Medulla oblongata (tissue), 1 donor: ENCODE measurements at regions not wholly inside any gene's neighbourhood (a gene's known extent, or its start where the extent isn't known, plus 50 kb on each side); places are given as distances from the start of the nearest gene placed in this dataset.
"Not testable (repeated sequence)": the region's sequence is repeated elsewhere in the genome, so short reads cannot be mapped to it uniquely, and the experiment has no call there.

Experiments
- DNase-seq: peaks from one replicate; pipeline ENCODE4 v3.0.0-alpha.2; 2015; ENCODE audit errors: extremely low spot score

GRCh38 chr6:96743496-96743895 is 93.8 kb downstream of the GPR63 start:
- no peak for DNase-seq

DNA sequence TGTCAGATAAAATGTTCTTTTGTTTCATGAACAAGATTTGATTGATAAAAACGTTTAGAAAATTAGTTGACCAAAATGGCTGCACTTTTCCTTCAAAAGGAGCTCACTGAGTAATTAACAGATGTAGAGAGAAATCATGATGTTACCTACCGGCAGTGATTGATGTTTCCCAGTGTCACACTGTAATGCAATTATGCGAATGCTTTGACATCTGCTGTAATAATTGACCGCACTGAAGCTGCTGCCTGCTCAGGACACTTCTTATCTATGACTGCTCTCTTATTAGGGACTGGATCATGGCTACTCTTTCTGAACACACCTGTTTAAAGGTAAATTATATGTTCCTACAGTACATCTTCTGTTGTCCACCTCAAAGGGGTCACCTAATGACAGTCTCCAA is 94.6 kb downstream of the GPR63 start:
- no peak for DNase-seq

DNA sequence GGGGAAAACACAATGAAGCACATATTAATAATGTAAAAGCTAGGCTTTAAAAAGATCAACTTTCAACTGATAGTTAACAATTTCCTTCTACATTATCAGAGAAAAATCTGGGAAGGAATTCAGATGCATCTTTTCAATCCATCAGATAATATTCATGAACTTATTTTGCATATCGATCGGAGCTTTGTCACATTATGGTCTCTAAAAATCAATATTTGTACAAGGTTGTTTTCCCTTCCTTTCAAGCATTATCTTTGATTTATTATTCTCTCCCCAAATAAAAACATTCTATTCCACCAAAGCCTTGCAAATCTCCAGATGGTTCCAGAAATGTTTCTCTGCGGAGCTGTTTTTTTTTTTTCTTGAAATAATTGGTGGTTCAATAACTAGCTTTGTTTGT is 101.9 kb downstream of the GPR63 start:
- DNase-seq = no peak

DNA sequence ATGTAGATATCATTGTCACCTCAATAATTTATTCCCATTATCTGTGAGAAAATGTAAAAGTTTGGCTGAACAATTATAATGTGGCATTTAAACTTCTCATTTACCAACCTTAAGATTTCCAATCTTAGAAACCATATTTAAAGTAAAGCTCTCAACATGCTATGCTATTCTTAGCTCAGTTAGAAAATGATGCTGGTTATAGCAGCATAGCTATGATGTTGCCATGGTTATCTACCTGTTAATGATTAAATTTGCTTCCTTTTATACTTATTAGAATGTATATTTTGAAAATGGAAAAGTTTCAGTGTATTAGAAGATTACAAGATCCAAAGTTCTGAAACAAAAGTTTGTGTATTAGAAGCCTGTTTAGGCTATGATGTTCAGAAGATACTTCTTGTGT is 110.1 kb downstream of the GPR63 start:
- no peak for DNase-seq

GRCh38 chr6:96725296-96725695 is 112.0 kb downstream of the GPR63 start:
- no peak for DNase-seq

DNA sequence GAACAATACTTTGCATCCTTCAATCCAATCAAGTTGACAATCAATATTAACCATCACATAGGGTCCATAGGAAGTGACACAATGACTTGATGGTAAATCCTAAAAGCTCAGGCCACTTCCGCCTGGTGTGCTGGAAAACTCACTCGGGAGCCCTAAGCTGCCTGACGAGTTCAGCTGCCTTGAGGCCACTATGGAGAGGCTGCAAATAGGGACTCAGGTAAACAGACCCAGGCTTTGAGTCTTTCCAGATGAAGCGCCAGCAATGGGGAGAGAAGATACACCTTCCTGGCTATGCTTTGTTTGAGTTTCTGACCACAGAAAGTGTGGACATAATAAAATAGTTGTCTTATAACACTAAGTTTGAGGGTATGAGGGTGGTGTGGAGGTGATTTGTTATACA is 112.6 kb downstream of the GPR63 start:
- no peak for DNase-seq

DNA sequence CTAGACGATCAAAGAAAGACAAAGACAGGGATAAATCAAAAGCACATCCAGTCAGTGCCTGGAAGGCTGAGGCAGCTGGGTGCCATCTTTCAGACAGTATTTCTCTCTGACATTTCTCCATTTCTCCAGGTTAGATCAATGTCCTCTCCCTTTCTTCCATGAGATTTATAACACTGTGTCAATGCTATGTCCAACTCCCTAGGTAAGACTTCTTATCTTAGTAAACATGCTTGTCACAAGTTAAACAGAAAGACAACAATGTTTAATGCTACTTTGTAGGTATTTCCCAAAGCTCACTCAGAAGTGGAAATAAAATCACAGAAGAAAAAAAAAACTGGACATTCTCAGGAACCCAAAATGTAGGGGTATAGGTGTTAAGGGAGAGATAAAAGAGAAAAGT is 113.9 kb downstream of the GPR63 start:
- no peak for DNase-seq

GRCh38 chr6:96721227-96721626 is 116.0 kb downstream of the GPR63 start:
- DNase-seq = no peak

- no peak for DNase-seq
Measured at GRCh38 chr6:96716221-96716620, 121.1 kb downstream of the GPR63 start.

DNA sequence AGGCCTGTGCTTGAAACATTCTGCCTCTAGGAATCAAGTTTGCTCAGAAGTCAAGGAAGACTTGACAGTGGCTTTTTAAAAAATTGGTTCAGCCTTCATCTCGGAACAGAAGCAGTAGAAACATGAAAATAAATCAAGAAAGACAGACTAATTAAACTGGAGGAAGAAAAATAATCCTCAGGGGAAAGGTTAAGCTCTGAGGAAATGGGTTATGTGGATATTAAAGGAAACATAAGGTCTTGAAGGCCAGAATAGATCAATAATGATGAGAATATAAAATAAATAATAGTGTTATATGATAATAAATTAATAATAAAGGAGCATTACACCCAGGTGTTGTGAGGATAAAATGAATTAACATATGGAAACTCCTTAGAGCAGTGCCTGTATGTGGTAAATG is 121.7 kb downstream of the GPR63 start:
- no peak for DNase-seq

DNA sequence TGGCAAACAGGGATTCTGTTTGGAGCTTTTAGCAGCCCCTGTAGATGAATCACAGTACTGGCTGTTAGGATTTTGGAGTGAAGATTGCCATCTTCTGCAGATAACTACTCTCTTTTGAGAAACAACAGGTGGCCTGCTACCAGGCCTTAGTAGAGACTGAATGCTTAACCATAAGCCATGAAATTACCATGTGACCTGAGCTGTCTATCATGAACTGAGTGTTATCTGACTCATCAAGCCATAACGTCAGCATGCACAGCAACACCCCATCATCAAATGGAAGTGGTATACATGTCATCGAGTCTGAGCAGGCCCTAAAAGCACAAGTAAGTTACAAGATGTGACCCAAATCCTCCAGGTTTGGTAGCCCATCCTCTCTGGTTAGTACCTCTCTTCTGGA is 132.6 kb downstream of the GPR63 start:
- DNase-seq = no peak

DNA sequence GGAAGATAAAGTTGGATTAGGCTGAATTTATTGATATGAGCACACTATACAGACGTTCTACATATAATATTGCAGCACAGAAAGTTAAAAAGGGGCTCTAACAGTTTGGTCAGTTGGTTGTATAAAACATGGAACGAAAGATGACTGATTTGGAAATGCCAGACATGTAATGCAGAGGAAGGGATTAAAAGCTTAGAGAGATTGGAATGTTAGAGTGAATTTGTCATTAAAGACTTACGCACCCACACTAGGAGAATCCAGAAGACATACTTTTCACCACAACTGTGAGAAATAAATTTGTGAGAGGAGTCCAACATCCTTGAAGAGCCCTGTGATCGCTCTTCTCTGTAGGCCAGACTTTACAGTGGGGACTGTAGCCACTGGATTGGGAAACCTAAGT is 134.7 kb downstream of the GPR63 start:
- no peak for DNase-seq

- DNase-seq = no peak
Measured at GRCh38 chr6:96700915-96701314, 136.4 kb downstream of the GPR63 start.

DNA sequence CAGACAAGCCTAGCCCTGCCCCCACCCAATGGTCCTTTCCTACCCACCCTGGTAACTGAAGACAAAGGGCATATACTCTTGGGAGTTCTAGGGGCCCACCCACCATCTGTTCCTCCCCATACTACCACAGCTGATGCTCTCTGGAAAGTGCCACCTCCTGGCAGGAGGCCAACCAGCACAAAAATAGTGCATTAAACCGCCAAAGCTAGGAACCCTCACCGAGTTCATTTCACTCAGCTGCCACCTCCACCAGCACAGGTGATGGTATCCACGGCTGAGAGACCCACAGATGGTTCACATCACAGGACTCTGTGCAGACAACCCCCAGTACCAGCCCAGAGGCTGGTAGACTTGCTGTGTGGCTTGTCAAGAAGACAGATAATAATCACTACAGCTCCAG is 131.5 kb downstream of the FHL5 start:
- DNase-seq = not testable (repeated sequence)

- DNase-seq = no peak
Measured at GRCh38 chr6:96687121-96687520, 124.2 kb downstream of the FHL5 start.

DNA sequence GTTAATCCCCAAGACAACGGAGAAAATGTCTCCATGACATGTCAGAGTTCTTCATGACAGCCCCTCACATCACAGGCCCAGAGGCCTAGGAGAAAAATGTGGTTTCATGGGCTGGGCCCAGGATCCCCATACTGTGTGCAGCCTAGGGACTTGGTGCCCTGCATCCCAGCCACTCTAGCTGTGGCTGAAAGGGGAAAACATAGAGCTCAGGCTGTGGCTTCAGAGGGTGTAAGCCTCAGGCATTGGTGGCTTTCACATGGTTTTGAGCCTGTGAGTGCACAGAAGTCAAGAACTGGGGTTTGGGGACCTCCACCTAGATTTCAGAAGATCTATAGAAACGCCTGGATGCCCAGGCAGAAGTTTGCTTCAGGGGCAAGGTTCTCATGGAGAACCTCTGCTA is 122.8 kb downstream of the FHL5 start:
- no peak for DNase-seq

- DNase-seq = no peak
Measured at GRCh38 chr6:96683819-96684528, 121.0 kb downstream of the FHL5 start.

GRCh38 chr6:96682017-96682416 is 119.1 kb downstream of the FHL5 start:
- no peak for DNase-seq

- DNase-seq = peak; percentile 45
Measured at GRCh38 chr6:96675597-96675996, 112.7 kb downstream of the FHL5 start.
